Sigmoid colon (tissue), 4 donors: ENCODE measurements at regions not wholly inside any gene's neighbourhood (a gene's known extent, or its start where the extent isn't known, plus 50 kb on each side); places are given as distances from the start of the nearest gene placed in this dataset.

Source experiments
- CTCF ChIP-seq, 4 experiments: fragments of 450-650 bp in 3 of 4; fragments of 200-600 bp in 1 of 4; IDR thresholded peaks; one replicate each; pipeline ENCODE4 v1.5.1; 2016 to 2019; ENCODE audit warnings: antibody characterized with exemption in 4 of 4, mild to moderate bottlenecking in 3 of 4, moderate library complexity in 2 of 4
- EP300 ChIP-seq, 4 donors: sonication (generic); formaldehyde crosslinking; IDR thresholded peaks; one replicate each; pipeline ENCODE4 v1.6.1; 2017; ENCODE audit warnings: antibody characterized with exemption in 4 of 4
- POLR2A ChIP-seq, 2 donors: fragments of 450-650 bp; IDR thresholded peaks; one replicate each; pipeline ENCODE4 v1.6.1; 2016; ENCODE audit warnings: antibody characterized with exemption in 2 of 2, mild to moderate bottlenecking in 2 of 2, moderate library complexity in 2 of 2

GRCh38 chr4:110953898-110954297 is 331.0 kb upstream of the PITX2 start:
- TF ChIP-seq CTCF (IDR thresholded peaks at IDR 0.05) (no peak), POLR2A (IDR thresholded peaks at IDR 0.05) (no peak), EP300 (IDR thresholded peaks at IDR 0.05) (no peak)
